IMR-90 (cell line): ENCODE measurements at regions not wholly inside any gene's neighbourhood (a gene's known extent, or its start where the extent isn't known, plus 50 kb on each side); places are given as distances from the start of the nearest gene placed in this dataset.

ENCODE experiments used
- ATAC-seq: fragments of 200-7000 bp; cut with Tn5 transposase; 2 replicates; pipeline ENCODE4 v1.9.1; 2020; ENCODE audit warnings: low read depth, mild to moderate bottlenecking, moderate library complexity
- BruUV-seq: library from RNA; stranded (reverse); fragments of 400-500 nt; replicated peaks from 2 replicates; lab custom pipeline; 2021; lab: Mats Ljungman, UMichigan
- CTCF ChIA-PET: fragments of 300-600 bp; formaldehyde crosslinking; extraction: SDS; loops from one replicate; lab custom pipeline; 2021; ENCODE audit warnings: antibody characterized with exemption; lab: Yijun Ruan, JAX
- POLR2A ChIA-PET: fragments of 300-600 bp; sonication (Branson Sonifier 250); formaldehyde crosslinking; loops from one replicate; lab custom pipeline; 2022; ENCODE audit warnings: antibody characterized with exemption; ENCODE audit not compliant: unreplicated experiment; lab: Charles Lee
- DNase-seq: peaks from one replicate; pipeline ENCODE4 v3.0.0; 2013
- H2AFZ ChIP-seq: replicated peaks from 2 replicates; pipeline ENCODE3; 2013; ENCODE audit warnings: low read length, mild to moderate bottlenecking; ENCODE audit not compliant: poor library complexity
- H2AK5ac ChIP-seq: 2 replicates; pipeline ENCODE4 v1.6.1; 2013; ENCODE audit warnings: low read depth, low read length, inconsistent platforms
- H2AK9ac ChIP-seq: replicated peaks from 2 replicates; pipeline ENCODE3; 2013; ENCODE audit warnings: mild to moderate bottlenecking, low read depth, low read length, moderate library complexity; ENCODE audit not compliant: poor library complexity
- H2BK120ac ChIP-seq: 2 replicates; pipeline ENCODE4 v1.6.1; 2013; ENCODE audit warnings: low read depth, low read length, inconsistent platforms
- H2BK15ac ChIP-seq: 3 replicates; pipeline ENCODE4 v1.6.1; 2013; ENCODE audit warnings: low read depth, low read length, inconsistent platforms
- H2BK20ac ChIP-seq: 2 replicates; pipeline ENCODE4 v1.6.1; 2013; ENCODE audit warnings: low read depth, mild to moderate bottlenecking, inconsistent platforms, low read length, moderate library complexity
- H2BK5ac ChIP-seq: 2 replicates; pipeline ENCODE4 v1.6.1; 2013; ENCODE audit warnings: mild to moderate bottlenecking, low read depth, low read length, inconsistent platforms; ENCODE audit not compliant: poor library complexity, severe bottlenecking
- H3K14ac ChIP-seq: replicated peaks from 2 replicates; pipeline ENCODE4 v1.6.1; 2013; ENCODE audit warnings: low read depth, low read length, inconsistent platforms
- H3K18ac ChIP-seq: 2 replicates; pipeline ENCODE4 v1.6.1; 2013; ENCODE audit warnings: low read depth, low read length, control low read depth
- H3K23ac ChIP-seq: 2 replicates; pipeline ENCODE4 v1.6.1; 2013; ENCODE audit warnings: low read depth, low read length, inconsistent platforms
- H3K27ac ChIP-seq: 2 replicates; pipeline ENCODE4 v1.5.1; 2013; ENCODE audit warnings: mild to moderate bottlenecking, control low read depth, low read length; ENCODE audit not compliant: insufficient read depth
- H3K27me3 ChIP-seq: 2 replicates; pipeline ENCODE4 v1.6.1; 2013; ENCODE audit warnings: low read length; ENCODE audit not compliant: control insufficient read depth, insufficient read depth
- H3K36me3 ChIP-seq: 2 replicates; pipeline ENCODE4 v1.6.1; 2013; ENCODE audit warnings: low read length, mixed read lengths; ENCODE audit not compliant: control insufficient read depth, insufficient read depth
- H3K4ac ChIP-seq: 2 replicates; pipeline ENCODE4 v1.6.1; 2013; ENCODE audit warnings: low read depth, low read length, inconsistent platforms
- H3K4me1 ChIP-seq: 2 replicates; pipeline ENCODE4 v1.6.1; 2013; ENCODE audit warnings: low read length, mixed read lengths; ENCODE audit not compliant: control insufficient read depth, insufficient read depth
- H3K4me2 ChIP-seq: 2 replicates; pipeline ENCODE4 v1.6.1; 2013; ENCODE audit warnings: low read depth, mild to moderate bottlenecking, control low read depth, low read length, moderate library complexity
- H3K4me3 ChIP-seq: 2 replicates; pipeline ENCODE4 v1.5.1; 2013; ENCODE audit warnings: low read depth, mild to moderate bottlenecking, control low read depth, low read length, moderate library complexity; ENCODE audit not compliant: insufficient read depth
- H3K56ac ChIP-seq: 2 replicates; pipeline ENCODE4 v1.6.1; 2013; ENCODE audit warnings: low read length, inconsistent platforms; ENCODE audit not compliant: insufficient read depth; ENCODE audit errors: extremely low read depth
- H3K79me1 ChIP-seq, 2 experiments: 2 replicates each; pipeline ENCODE4 v1.6.1; 2013; ENCODE audit warnings: low read length in 2 of 2, inconsistent platforms in 1 of 2, low read depth in 1 of 2
- H3K9ac ChIP-seq: 2 replicates; pipeline ENCODE4 v1.6.1; 2013; ENCODE audit warnings: low read depth, low read length, control low read depth
- H3K9me1 ChIP-seq: 2 replicates; pipeline ENCODE4 v1.6.1; 2013; ENCODE audit warnings: low read length, inconsistent platforms; ENCODE audit not compliant: insufficient read depth
- H3K9me3 ChIP-seq: 2 replicates; pipeline ENCODE4 v1.6.1; 2013; ENCODE audit warnings: low read length; ENCODE audit not compliant: control insufficient read depth, insufficient read depth
- H4K20me1 ChIP-seq: 2 replicates; pipeline ENCODE4 v1.6.1; 2013; ENCODE audit warnings: low read length, inconsistent platforms; ENCODE audit not compliant: insufficient read depth
- H4K5ac ChIP-seq: 2 replicates; pipeline ENCODE4 v1.6.1; 2013; ENCODE audit warnings: mild to moderate bottlenecking, low read depth, low read length, control low read depth
- H4K8ac ChIP-seq, 2 experiments: 2 replicates each; pipeline ENCODE4 v1.6.1; 2013; ENCODE audit warnings: low read depth in 2 of 2, low read length in 2 of 2, control low read depth in 1 of 2, inconsistent platforms in 1 of 2
- H4K91ac ChIP-seq: 2 replicates; pipeline ENCODE4 v1.6.1; 2013; ENCODE audit warnings: low read depth, low read length, inconsistent platforms; ENCODE audit not compliant: insufficient read depth
- BHLHE40 ChIP-seq: fragments of 150-350 bp; IDR thresholded peaks from 2 replicates; pipeline ENCODE4 v1.6.1; 2016; ENCODE audit warnings: mild to moderate bottlenecking, low read depth, low read length
- CEBPB ChIP-seq: IDR thresholded peaks from 2 replicates; pipeline ENCODE4 v1.6.1; 2012; ENCODE audit warnings: low read depth, low read length, improper control_type of control experiment
- FOS ChIP-seq: fragments of 150-350 bp; IDR thresholded peaks from 2 replicates; pipeline ENCODE4 v1.6.1; 2016; ENCODE audit warnings: low read depth, low read length
- WGBS, 2 experiments: methylation state at CpG; one replicate each; pipeline versions ENCODE4 v1.1.5 to v1.1.7; 2013; ENCODE audit warnings: missing lambda C conversion rate in 2 of 2; ENCODE audit not compliant: insufficient read length in 1 of 2; ENCODE audit errors: extremely low coverage in 2 of 2; 5-methylcytosine and 5-hydroxymethylcytosine counted together
- dilution Hi-C: fragments of 300-500 bp; cut with HindIII; formaldehyde crosslinking; loops from one replicate; pipeline ENCODE4 v1.14.3; 2018; ENCODE audit warnings: low sequenced_read_pairs; ENCODE audit not compliant: unreplicated experiment
- in situ Hi-C: fragments of 300-500 bp; cut with MboI; formaldehyde crosslinking; loops from 3 replicates; pipeline ENCODE4 v1.14.3; 2019; ENCODE audit warnings: low sequenced_read_pairs, inconsistent platforms, mixed read lengths
- intact Hi-C: fragments of 100-400 bp; cut with micrococcal nuclease; formaldehyde crosslinking; loops from 2 replicates; pipeline ENCODE4 v1.10.0; 2022

DNA sequence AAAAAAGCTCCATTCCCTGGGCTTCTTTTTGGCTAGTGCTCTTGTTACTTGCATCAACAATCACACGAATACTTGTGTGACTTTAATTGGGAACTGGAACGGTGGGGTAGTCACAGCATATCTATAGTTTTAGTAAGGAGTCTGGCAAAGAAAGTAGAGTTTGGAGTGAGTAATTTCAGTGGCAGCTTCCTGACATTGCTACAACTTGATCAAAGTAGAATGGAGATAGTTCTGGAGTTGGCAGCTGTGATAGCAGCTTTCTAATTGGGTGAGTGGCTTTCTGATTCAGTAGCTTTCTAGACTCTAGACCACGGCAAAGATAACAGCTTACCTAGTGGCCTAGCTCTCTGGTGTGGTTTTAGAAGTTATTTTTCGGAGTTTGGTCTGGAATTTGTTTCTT lies 475.0 kb downstream of the TUSC7 start:
- TF ChIP-seq FOS: 0 out of 2 replicates have a peak, but pooled peaks have one; percentile 5
- peak; percentile 32; the same call in 1 of the 2 replicates for TF ChIP-seq CEBPB
- TF ChIP-seq BHLHE40: no peak
- Histone ChIP-seq H3K4me3 (no peak overlapping the region), H4K8ac (no peak overlapping the region), H2AK9ac (no peak overlapping the region), H3K4me2 (no peak overlapping the region; the same call in 1 of the 2 replicates), H3K36me3 (no peaks in the 10 kb centered on the region), H3K23ac (no peak overlapping the region), H4K5ac (no peak overlapping the region), H2BK15ac (no peak overlapping the region), H3K14ac (no peak overlapping the region), H3K9me3 (no peaks in the 10 kb centered on the region), H2AFZ (no peak overlapping the region), H2BK20ac (no peak overlapping the region), H3K4ac (no peak overlapping the region), H2BK120ac (no peak overlapping the region), H4K91ac (no peak overlapping the region), H3K9ac (no peak overlapping the region), H4K20me1 (no peaks in the 10 kb centered on the region), H3K9me1 (no peaks in the 10 kb centered on the region), H3K27ac (no peak overlapping the region), H3K27me3 (no peaks in the 10 kb centered on the region), H2BK5ac (no peak overlapping the region), H3K4me1 (no peaks in the 10 kb centered on the region), H3K79me1 (no peaks in the 10 kb centered on the region), H3K18ac (no peak overlapping the region), H3K56ac (no peak overlapping the region), H2AK5ac (no peak overlapping the region)
- POLR2A ChIA-PET: no interaction called here
- dilution Hi-C loops (no loop called here), intact Hi-C loops (no loop called here), in situ Hi-C loops (no loop called here)
- peak; percentile 89 for ATAC-seq
- no CpG with 5 or more reads among the region's 4 CpGs for WGBS, 2 experiments
- CTCF ChIA-PET: no interaction called here
- BruUV-seq: no TSS peak
- peak; percentile 80 for DNase-seq
